ENCODE measurements at regions not wholly inside any gene's neighbourhood (a gene's known extent, or its start where the extent isn't known, plus 50 kb on each side); places are given as distances from the start of the nearest gene placed in this dataset.

- no peaks in the 10 kb centered on the region for H3K36me3 ChIP-seq
- DNase-seq (ENCODE audit: low spot score in 2 of 2), result no peak
- intact Hi-C loops (cut with DNase I; ENCODE audit: low total_unique reads), result no loop called here
- no peak overlapping the region for H3K27ac ChIP-seq
- no peaks in the 10 kb centered on the region for H3K4me1 ChIP-seq
- no peaks in the 10 kb centered on the region for H3K27me3 ChIP-seq
- TF ChIP-seq POLR2AphosphoS5 (IDR thresholded peaks at IDR 0.05) (no peak), CTCF (IDR thresholded peaks at IDR 0.05) (no peak)
- no peaks in the 10 kb centered on the region for H3K9me3 ChIP-seq
- no peak overlapping the region for H3K4me3 ChIP-seq
Measured at GRCh38 chr20:21618759-21619416, 86.6 kb upstream of the PAX1 start.

GRCh38 chr20:21615617-21616080, 89.8 kb upstream of the PAX1 start:
- TF ChIP-seq POLR2A (IDR thresholded peaks at IDR 0.05), result no peak
- peak; percentile 17 to 53 (median 47) for TF ChIP-seq CTCF (IDR thresholded peaks at IDR 0.05)
- H3K4me1 ChIP-seq, result no peaks in the 10 kb centered on the region
- H3K27ac ChIP-seq, result no peak overlapping the region
- H3K27me3 ChIP-seq, result no peaks in the 10 kb centered on the region
- DNase-seq (ENCODE audit: low spot score in 2 of 2), result peak; percentile 37 to 71
- H3K4me3 ChIP-seq, result no peak overlapping the region
- no peaks in the 10 kb centered on the region for H3K9me3 ChIP-seq
- intact Hi-C loops (cut with DNase I; ENCODE audit: low total_unique reads), result no loop called here
- no peaks in the 10 kb centered on the region for H3K36me3 ChIP-seq

- no peak for DNase-seq (ENCODE audit: low spot score in 2 of 2)
- Histone ChIP-seq H3K27me3 (no peaks in the 10 kb centered on the region), H3K9me3 (no peaks in the 10 kb centered on the region), H3K4me3 (no peak overlapping the region), H3K4me1 (no peaks in the 10 kb centered on the region), H3K36me3 (no peaks in the 10 kb centered on the region), H3K27ac (no peak overlapping the region)
- intact Hi-C loops (cut with DNase I; ENCODE audit: low total_unique reads), result no loop called here
- no peak for TF ChIP-seq CTCF (IDR thresholded peaks at IDR 0.05)
- TF ChIP-seq POLR2AphosphoS5 (IDR thresholded peaks at IDR 0.05), result no peak
- no peak for TF ChIP-seq POLR2A (IDR thresholded peaks at IDR 0.05)
Measured at GRCh38 chr20:21614980-21615379, 90.5 kb upstream of the PAX1 start.

GRCh38 chr20:21613512-21613911, 92.0 kb upstream of the PAX1 start:
- TF ChIP-seq POLR2A (IDR thresholded peaks at IDR 0.05) (no peak), POLR2AphosphoS5 (IDR thresholded peaks at IDR 0.05) (no peak), CTCF (IDR thresholded peaks at IDR 0.05) (no peak)
- no peak for DNase-seq (ENCODE audit: low spot score in 2 of 2)
- intact Hi-C loops (cut with DNase I; ENCODE audit: low total_unique reads), result no loop called here
- H3K4me3 ChIP-seq, result no peak overlapping the region
- H3K9me3 ChIP-seq, result no peaks in the 10 kb centered on the region
- no peaks in the 10 kb centered on the region for H3K36me3 ChIP-seq
- no peaks in the 10 kb centered on the region for H3K4me1 ChIP-seq
- H3K27me3 ChIP-seq, result no peaks in the 10 kb centered on the region
- no peak overlapping the region for H3K27ac ChIP-seq

GRCh38 chr20:21609981-21610380, 95.5 kb upstream of the PAX1 start:
- DNase-seq (ENCODE audit: low spot score in 2 of 2), result no peak
- H3K27me3 ChIP-seq, result no peaks in the 10 kb centered on the region
- no peak overlapping the region for H3K27ac ChIP-seq
- no peaks in the 10 kb centered on the region for H3K9me3 ChIP-seq
- H3K36me3 ChIP-seq, result no peaks in the 10 kb centered on the region
- H3K4me3 ChIP-seq, result no peak overlapping the region
- TF ChIP-seq POLR2A (IDR thresholded peaks at IDR 0.05), result no peak
- intact Hi-C loops (cut with DNase I; ENCODE audit: low total_unique reads), result no loop called here
- H3K4me1 ChIP-seq, result no peaks in the 10 kb centered on the region

GRCh38 chr20:21609221-21609620, 95.4 kb upstream of the NKX2-2 start:
- Histone ChIP-seq H3K36me3 (no peaks in the 10 kb centered on the region), H3K9me3 (no peaks in the 10 kb centered on the region), H3K4me1 (no peaks in the 10 kb centered on the region), H3K27ac (no peak overlapping the region), H3K4me3 (no peak overlapping the region), H3K27me3 (no peaks in the 10 kb centered on the region)
- DNase-seq (ENCODE audit: low spot score in 2 of 2), result peak in 1 of 2 donors; percentile 31
- TF ChIP-seq POLR2AphosphoS5 (IDR thresholded peaks at IDR 0.05) (no peak), POLR2A (IDR thresholded peaks at IDR 0.05) (no peak), CTCF (IDR thresholded peaks at IDR 0.05) (no peak)
- intact Hi-C loops (cut with DNase I; ENCODE audit: low total_unique reads), result no loop called here
